GM13976 (cell line): ENCODE measurements at regions not wholly inside any gene's neighbourhood (a gene's known extent, or its start where the extent isn't known, plus 50 kb on each side); places are given as distances from the start of the nearest gene placed in this dataset.

Experiments
- DNase-seq: peaks from one replicate; pipeline ENCODE4 v3.0.0; 2012; ENCODE audit warnings: low spot score
- CTCF ChIP-seq: IDR thresholded peaks from 2 replicates; pipeline ENCODE4 v1.5.1; 2012; ENCODE audit warnings: borderline replicate concordance, mild to moderate bottlenecking; ENCODE audit not compliant: insufficient read depth; ENCODE audit errors: extremely low read depth, missing control alignments, control extremely low read depth
- in situ Hi-C: fragments of 300-500 bp; cut with MboI; formaldehyde crosslinking; loops from one replicate; pipeline ENCODE4 v1.12.0; 2022; ENCODE audit warnings: low sequenced_read_pairs, mixed read lengths, inconsistent platforms; ENCODE audit not compliant: unreplicated experiment

- DNase-seq = no peak
- TF ChIP-seq CTCF = no peak
- in situ Hi-C loops = no loop called here
These were observed 60.2 kb upstream of the LRRC4C start for GRCh38 chr11:41519696-41520095.

- TF ChIP-seq CTCF = no peak
- DNase-seq = no peak
- in situ Hi-C loops = no loop called here
These were observed 62.9 kb upstream of the LRRC4C start for GRCh38 chr11:41522391-41522790.

- no peak for DNase-seq
- in situ Hi-C loops = no loop called here
- TF ChIP-seq CTCF = no peak
These were observed 63.6 kb upstream of the LRRC4C start for GRCh38 chr11:41522899-41523672.

- in situ Hi-C loops = no loop called here
These were observed 68.1 kb upstream of the LRRC4C start for GRCh38 chr11:41527530-41527929.

GRCh38 chr11:41532413-41532812, 73.0 kb upstream of the LRRC4C start:
- DNase-seq = no peak
- in situ Hi-C loops = no loop called here
- no peak for TF ChIP-seq CTCF

More at GRCh38 chr11:41527530-41527929, 68.1 kb upstream of the LRRC4C start:
- TF ChIP-seq CTCF = no peak
- no peak for DNase-seq

GRCh38 chr11:41533761-41534160, 74.3 kb upstream of the LRRC4C start:
- DNase-seq = no peak
- in situ Hi-C loops = no loop called here
- TF ChIP-seq CTCF = no peak
